Astrocyte of the spinal cord (primary cell): ENCODE measurements at regions not wholly inside any gene's neighbourhood (a gene's known extent, or its start where the extent isn't known, plus 50 kb on each side); places are given as distances from the start of the nearest gene placed in this dataset.
"Not testable (repeated sequence)": the region's sequence is repeated elsewhere in the genome, so short reads cannot be mapped to it uniquely, and the experiment has no call there.

ENCODE experiments used
- DNase-seq: peaks from one replicate; pipeline ENCODE4 v3.0.0; 2011; ENCODE audit warnings: low read depth, low spot score
- H3K4me3 ChIP-seq: 2 replicates; pipeline ENCODE4 v1.5.1; 2011; ENCODE audit warnings: low read depth, mild to moderate bottlenecking, low read length, moderate library complexity
- CTCF ChIP-seq: IDR thresholded peaks from 2 replicates; pipeline ENCODE4 v1.5.1; 2012; ENCODE audit warnings: low read depth, mild to moderate bottlenecking, low read length, inconsistent platforms
- in situ Hi-C: cut with HindIII; loops from 2 replicates; pipeline ENCODE4 v1.10.0; 2017; ENCODE audit warnings: low sequenced_read_pairs

GRCh38 chr5:97496037-97496436 lies 313.0 kb upstream of the RIOK2 start:
- DNase-seq = no peak
- in situ Hi-C loops = no loop called here
- no peak overlapping the region for H3K4me3 ChIP-seq
- TF ChIP-seq CTCF = no peak

- no peak for TF ChIP-seq CTCF
- no peak overlapping the region for H3K4me3 ChIP-seq
- DNase-seq = no peak
- in situ Hi-C loops = no loop called here
Observed at GRCh38 chr5:97498657-97499056, 315.6 kb upstream of the RIOK2 start.

- H3K4me3 ChIP-seq = no peak overlapping the region
- no peak for TF ChIP-seq CTCF
- no peak for DNase-seq
- in situ Hi-C loops = no loop called here
Observed at GRCh38 chr5:97499605-97500004, 316.6 kb upstream of the RIOK2 start.

GRCh38 chr5:97501286-97501964 lies 318.4 kb upstream of the RIOK2 start:
- peak; percentile 14 for DNase-seq
- no peak for TF ChIP-seq CTCF
- in situ Hi-C loops = no loop called here

GRCh38 chr5:97501965-97502305 lies 318.9 kb upstream of the RIOK2 start:
- no peak overlapping the region for H3K4me3 ChIP-seq
- peak; percentile 20 for DNase-seq
- TF ChIP-seq CTCF = no peak
- in situ Hi-C loops = no loop called here

More at GRCh38 chr5:97501286-97501964, 318.4 kb upstream of the RIOK2 start:
- no peak overlapping the region for H3K4me3 ChIP-seq

- DNase-seq = no peak
- in situ Hi-C loops = no loop called here
- TF ChIP-seq CTCF = no peak
- H3K4me3 ChIP-seq = no peak overlapping the region
Observed at GRCh38 chr5:97508864-97509263, 325.8 kb upstream of the RIOK2 start.

- DNase-seq, in situ Hi-C loops, H3K4me3 ChIP-seq: not testable (repeated sequence)
Observed at GRCh38 chr5:97519565-97519964, 336.5 kb upstream of the RIOK2 start.

GRCh38 chr5:97523336-97523735 lies 340.3 kb upstream of the RIOK2 start:
- in situ Hi-C loops, H3K4me3 ChIP-seq, DNase-seq: not testable (repeated sequence)
